Fibroblast of pulmonary artery (primary cell): ENCODE measurements at regions not wholly inside any gene's neighbourhood (a gene's known extent, or its start where the extent isn't known, plus 50 kb on each side); places are given as distances from the start of the nearest gene placed in this dataset.

Source experiments
- DNase-seq: peaks from one replicate; pipeline ENCODE4 v3.0.0-alpha.2; 2010; ENCODE audit warnings: low read depth
- H3K4me3 ChIP-seq: replicated peaks from 2 replicates; pipeline ENCODE4 v1.5.1; 2011; ENCODE audit warnings: low read depth, mild to moderate bottlenecking, control low read depth, low read length, moderate library complexity
- TF ChIP-seq, protein P1 (sequence below): IDR thresholded peaks from 2 replicates; pipeline ENCODE4 v1.5.1; 2011; ENCODE audit warnings: mild to moderate bottlenecking, control low read depth, low read length, inconsistent platforms; ENCODE audit errors: missing control alignments

DNA sequence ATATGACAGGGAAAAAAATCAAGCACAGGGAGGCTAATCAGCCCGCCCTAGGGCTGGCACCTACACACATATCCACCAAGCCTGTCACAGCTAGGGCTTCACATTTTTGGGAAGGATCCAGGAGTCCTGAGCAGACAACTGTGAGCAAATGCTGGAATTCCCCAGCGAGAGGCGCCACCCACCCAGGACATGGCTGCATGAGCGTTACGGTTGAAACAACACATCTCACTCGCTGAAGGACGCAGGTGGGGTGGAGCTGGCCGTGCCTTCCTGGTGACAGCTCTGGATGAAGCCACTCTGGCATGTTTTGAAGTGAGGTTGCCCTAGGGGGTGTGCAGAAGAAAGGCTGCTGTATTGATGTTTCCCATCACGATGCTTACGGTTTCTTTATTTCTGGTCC, 315.1 kb upstream of the EEF2KMT start:
- no peak overlapping the region for H3K4me3 ChIP-seq
- TF ChIP-seq, protein P1, sequence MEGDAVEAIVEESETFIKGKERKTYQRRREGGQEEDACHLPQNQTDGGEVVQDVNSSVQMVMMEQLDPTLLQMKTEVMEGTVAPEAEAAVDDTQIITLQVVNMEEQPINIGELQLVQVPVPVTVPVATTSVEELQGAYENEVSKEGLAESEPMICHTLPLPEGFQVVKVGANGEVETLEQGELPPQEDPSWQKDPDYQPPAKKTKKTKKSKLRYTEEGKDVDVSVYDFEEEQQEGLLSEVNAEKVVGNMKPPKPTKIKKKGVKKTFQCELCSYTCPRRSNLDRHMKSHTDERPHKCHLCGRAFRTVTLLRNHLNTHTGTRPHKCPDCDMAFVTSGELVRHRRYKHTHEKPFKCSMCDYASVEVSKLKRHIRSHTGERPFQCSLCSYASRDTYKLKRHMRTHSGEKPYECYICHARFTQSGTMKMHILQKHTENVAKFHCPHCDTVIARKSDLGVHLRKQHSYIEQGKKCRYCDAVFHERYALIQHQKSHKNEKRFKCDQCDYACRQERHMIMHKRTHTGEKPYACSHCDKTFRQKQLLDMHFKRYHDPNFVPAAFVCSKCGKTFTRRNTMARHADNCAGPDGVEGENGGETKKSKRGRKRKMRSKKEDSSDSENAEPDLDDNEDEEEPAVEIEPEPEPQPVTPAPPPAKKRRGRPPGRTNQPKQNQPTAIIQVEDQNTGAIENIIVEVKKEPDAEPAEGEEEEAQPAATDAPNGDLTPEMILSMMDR: no peak
- DNase-seq: no peak

- DNase-seq: no peak
- TF ChIP-seq, protein P1: no peak
Observed at GRCh38 chr16:5398203-5398602, 300.6 kb upstream of the EEF2KMT start.

GRCh38 chr16:5396880-5397279, 299.3 kb upstream of the EEF2KMT start:
- H3K4me3 ChIP-seq: no peak overlapping the region
- TF ChIP-seq, protein P1: no peak
- DNase-seq: no peak

More at GRCh38 chr16:5398203-5398602, 300.6 kb upstream of the EEF2KMT start:
- H3K4me3 ChIP-seq: no peak overlapping the region

GRCh38 chr16:5393070-5393469, 295.5 kb upstream of the EEF2KMT start:
- no peak overlapping the region for H3K4me3 ChIP-seq
- no peak for DNase-seq
- TF ChIP-seq, protein P1: no peak

- TF ChIP-seq, protein P1: no peak
- H3K4me3 ChIP-seq: no peak overlapping the region
- no peak for DNase-seq
Observed at GRCh38 chr16:5386989-5387388, 289.4 kb upstream of the EEF2KMT start.

GRCh38 chr16:5385811-5386210, 288.2 kb upstream of the EEF2KMT start:
- TF ChIP-seq, protein P1: no peak
- no peak for DNase-seq
- H3K4me3 ChIP-seq: no peak overlapping the region

DNA sequence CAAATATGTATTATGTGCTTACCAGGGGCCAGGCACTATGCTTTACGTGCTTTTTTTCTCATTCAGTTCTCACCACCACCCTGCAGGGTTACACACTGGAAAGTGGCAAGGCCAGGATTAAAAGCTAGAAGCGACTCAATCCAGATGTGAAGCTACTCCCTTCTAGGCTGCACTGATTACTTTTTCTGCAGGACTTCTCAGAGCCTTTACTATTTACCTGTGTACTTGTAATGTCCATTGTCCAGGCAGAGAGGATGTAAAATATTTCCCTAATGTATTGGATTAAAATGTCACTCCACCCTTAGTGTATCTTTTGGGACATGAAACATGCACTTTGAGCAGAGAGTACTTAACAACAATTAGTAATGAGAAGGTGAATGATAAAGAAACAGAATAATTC, 287.5 kb upstream of the EEF2KMT start:
- DNase-seq: no peak
- no peak overlapping the region for H3K4me3 ChIP-seq
- TF ChIP-seq, protein P1: no peak
